Stimulated activated CD8-positive, alpha-beta memory T cell treated with anti-CD3 and anti-CD28 coated beads, Interleukin-12 subunit alpha, Interleukin-12 subunit beta, amount 100 ng/mL, for 1 hour (primary cell): ENCODE measurements at regions not wholly inside any gene's neighbourhood (a gene's known extent, or its start where the extent isn't known, plus 50 kb on each side); places are given as distances from the start of the nearest gene placed in this dataset.
"Not testable (repeated sequence)": the region's sequence is repeated elsewhere in the genome, so short reads cannot be mapped to it uniquely, and the experiment has no call there.

ENCODE experiments used
- DNase-seq: peaks from one replicate; pipeline ENCODE4 v3.0.0-alpha.2; 2020; ENCODE audit warnings: low read depth

- no peak for DNase-seq
Measured at GRCh38 chr5:112534067-112534583, 115.0 kb upstream of the EPB41L4A start.

- DNase-seq: no peak
Measured at GRCh38 chr5:112534611-112535255, 115.7 kb upstream of the EPB41L4A start.

- no peak for DNase-seq
Measured at GRCh38 chr5:112535356-112535755, 116.3 kb upstream of the EPB41L4A start.

GRCh38 chr5:112544558-112544957 lies 125.5 kb upstream of the EPB41L4A start:
- DNase-seq: not testable (repeated sequence)

- DNase-seq: no peak
Measured at GRCh38 chr5:112546946-112547592, 128.0 kb upstream of the EPB41L4A start.

- DNase-seq: no peak
Measured at GRCh38 chr5:112548246-112548881, 129.3 kb upstream of the EPB41L4A start.

GRCh38 chr5:112549127-112549526 lies 130.1 kb upstream of the EPB41L4A start:
- no peak for DNase-seq

- no peak for DNase-seq
Measured at GRCh38 chr5:112549605-112550166, 130.6 kb upstream of the EPB41L4A start.

- DNase-seq: peak; percentile 6
Measured at GRCh38 chr5:112551419-112552032, 132.4 kb upstream of the EPB41L4A start.

- no peak for DNase-seq
Measured at GRCh38 chr5:112552216-112552615, 133.1 kb upstream of the EPB41L4A start.

GRCh38 chr5:112552791-112553190 lies 133.7 kb upstream of the EPB41L4A start:
- no peak for DNase-seq

GRCh38 chr5:112554101-112554977 lies 135.3 kb upstream of the EPB41L4A start:
- DNase-seq: no peak

- no peak for DNase-seq
Measured at GRCh38 chr5:112555197-112555596, 136.1 kb upstream of the EPB41L4A start.

- no peak for DNase-seq
Measured at GRCh38 chr5:112555691-112556090, 136.6 kb upstream of the EPB41L4A start.

GRCh38 chr5:112559501-112559900 lies 140.4 kb upstream of the EPB41L4A start:
- DNase-seq: not testable (repeated sequence)

- DNase-seq: no peak
Measured at GRCh38 chr5:112560371-112560770, 141.3 kb upstream of the EPB41L4A start.

- no peak for DNase-seq
Measured at GRCh38 chr5:112563169-112563826, 144.2 kb upstream of the EPB41L4A start.

GRCh38 chr5:112566251-112566650 lies 147.2 kb upstream of the EPB41L4A start:
- no peak for DNase-seq

- DNase-seq: no peak
Measured at GRCh38 chr5:112569596-112569995, 150.5 kb upstream of the EPB41L4A start.

- DNase-seq: no peak
Measured at GRCh38 chr5:112570708-112571444, 151.8 kb upstream of the EPB41L4A start.
